ENCODE measurements at regions not wholly inside any gene's neighbourhood (a gene's known extent, or its start where the extent isn't known, plus 50 kb on each side); places are given as distances from the start of the nearest gene placed in this dataset.

DNA sequence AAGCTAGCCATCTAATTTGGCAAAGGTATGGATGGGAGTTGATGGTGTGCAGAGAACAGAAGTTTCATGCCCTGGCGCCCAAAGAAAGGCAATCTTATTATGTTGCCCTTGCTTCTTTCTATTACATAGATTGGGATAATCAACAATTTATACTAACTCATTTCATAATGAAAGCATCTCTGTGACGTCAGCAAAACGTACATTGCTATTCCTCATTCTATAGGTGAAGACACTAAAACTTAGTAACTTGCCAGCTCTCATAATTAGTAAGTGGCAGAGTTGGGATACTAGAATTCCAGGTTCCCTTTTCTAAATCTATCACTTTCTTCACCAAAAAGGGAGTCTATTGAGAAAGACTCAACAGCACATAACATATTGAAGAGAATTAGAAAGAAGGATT is 374.8 kb downstream of the NR2F1-AS1 start:
- TF ChIP-seq, protein P1, sequence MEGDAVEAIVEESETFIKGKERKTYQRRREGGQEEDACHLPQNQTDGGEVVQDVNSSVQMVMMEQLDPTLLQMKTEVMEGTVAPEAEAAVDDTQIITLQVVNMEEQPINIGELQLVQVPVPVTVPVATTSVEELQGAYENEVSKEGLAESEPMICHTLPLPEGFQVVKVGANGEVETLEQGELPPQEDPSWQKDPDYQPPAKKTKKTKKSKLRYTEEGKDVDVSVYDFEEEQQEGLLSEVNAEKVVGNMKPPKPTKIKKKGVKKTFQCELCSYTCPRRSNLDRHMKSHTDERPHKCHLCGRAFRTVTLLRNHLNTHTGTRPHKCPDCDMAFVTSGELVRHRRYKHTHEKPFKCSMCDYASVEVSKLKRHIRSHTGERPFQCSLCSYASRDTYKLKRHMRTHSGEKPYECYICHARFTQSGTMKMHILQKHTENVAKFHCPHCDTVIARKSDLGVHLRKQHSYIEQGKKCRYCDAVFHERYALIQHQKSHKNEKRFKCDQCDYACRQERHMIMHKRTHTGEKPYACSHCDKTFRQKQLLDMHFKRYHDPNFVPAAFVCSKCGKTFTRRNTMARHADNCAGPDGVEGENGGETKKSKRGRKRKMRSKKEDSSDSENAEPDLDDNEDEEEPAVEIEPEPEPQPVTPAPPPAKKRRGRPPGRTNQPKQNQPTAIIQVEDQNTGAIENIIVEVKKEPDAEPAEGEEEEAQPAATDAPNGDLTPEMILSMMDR (conservative IDR thresholded peaks at IDR 0.05), result no peak

DNA sequence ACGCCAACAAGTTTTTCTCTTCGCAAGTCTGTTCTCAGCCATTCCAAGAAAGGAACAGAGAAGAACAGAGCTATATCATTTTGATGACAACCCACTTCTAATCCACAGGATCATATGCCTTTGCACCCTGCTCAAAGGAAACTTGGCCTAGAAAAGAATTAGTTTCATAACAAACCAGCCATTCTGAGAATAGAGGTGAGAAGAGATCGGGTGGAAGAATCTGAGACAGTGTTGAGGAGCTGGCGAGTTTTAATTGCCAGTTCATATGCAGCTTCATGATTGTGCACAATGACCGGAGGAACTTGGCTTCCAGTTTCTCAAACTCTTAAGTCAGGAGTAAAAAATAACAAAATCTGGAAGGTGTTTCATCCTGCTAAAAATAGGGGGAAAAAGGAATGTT is 380.0 kb downstream of the NR2F1-AS1 start:
- TF ChIP-seq, protein P1 (conservative IDR thresholded peaks at IDR 0.05), result no peak
- H3K27ac ChIP-seq, result no peak overlapping the region

More for the DNA sequence above, 374.8 kb downstream of the NR2F1-AS1 start:
- H3K27ac ChIP-seq, result no peak overlapping the region

DNA sequence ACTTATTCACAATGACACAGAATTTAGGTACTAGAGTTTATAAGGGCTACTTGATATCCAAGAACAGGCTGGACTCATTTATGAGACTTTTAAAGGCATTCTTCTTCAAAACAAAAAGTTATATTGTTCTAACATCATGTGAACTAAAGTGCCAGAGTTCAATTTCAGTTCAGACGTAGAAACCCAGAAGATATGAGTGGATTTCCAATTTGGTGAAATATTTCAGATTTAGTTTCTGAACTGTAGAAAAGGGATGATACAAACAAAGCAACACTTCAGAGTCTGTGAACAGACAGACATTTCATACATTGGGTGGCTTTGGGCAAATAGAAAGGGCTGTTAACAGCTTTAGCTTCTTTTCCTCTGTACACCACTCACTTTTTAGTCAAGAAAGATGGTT is 384.0 kb downstream of the NR2F1-AS1 start:
- H3K27ac ChIP-seq, result no peak overlapping the region
- TF ChIP-seq, protein P1 (conservative IDR thresholded peaks at IDR 0.05), result no peak

DNA sequence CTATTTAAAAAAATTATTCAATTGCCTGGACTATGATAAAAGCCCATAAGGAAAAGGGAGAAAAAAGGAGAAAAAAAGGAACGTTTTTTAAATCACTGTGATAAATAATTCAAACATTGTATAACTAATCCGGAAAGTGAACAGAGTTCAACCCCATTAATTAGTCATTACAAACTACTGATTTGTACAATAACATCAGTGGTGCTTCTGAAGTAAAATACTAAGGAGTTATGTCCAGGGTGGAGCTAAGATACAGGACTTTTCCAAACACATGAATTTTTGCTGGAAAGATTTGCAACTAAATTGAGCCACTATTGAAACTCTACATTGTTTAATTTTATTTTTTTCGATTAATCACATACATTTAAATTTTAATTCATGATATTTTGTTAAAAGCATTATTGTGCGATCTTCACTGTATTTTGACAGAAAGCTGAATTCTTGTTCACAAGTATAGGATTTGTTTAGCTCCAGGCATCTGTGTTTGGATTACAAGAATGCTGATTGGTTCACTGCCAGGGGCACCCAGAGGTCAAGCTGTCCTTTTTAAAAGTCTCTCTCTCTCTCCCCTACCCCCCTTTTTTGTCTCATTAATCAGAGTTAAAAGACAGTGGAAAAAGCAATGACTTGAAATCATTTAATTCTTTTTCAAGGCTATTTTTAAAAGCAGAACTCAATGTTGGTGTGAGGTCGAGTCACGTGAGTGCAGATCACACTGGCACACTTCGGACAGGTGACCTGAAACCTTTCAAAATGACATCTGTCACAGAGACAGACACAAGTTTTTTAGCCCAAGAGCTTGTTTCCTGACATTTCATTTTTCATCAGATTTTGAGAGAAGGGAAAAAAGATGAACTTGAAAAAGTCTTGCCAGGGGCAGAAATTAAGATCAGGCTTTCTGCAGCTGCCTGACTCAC is 387.3 kb downstream of the NR2F1-AS1 start:
- TF ChIP-seq, protein P1 (conservative IDR thresholded peaks at IDR 0.05), result no peak
- no peak overlapping the region for H3K27ac ChIP-seq

DNA sequence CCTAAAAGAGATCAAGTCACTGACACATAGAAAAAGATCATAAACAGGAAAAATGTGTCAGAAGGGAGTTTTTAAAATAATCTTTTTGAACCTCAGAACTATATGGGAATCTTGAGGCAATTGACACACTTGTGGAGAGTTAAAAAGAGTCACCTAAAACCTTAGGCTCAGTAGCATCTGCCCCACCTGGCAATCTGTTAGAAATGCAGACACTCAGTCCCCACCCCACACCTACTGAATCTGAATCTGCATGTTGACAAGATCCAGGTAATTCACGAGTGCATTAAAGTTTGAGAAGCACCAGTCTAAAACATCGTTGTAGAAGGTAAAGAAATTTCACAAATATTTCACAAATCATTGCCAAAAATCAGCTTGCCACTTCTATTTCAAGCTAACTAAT is 388.3 kb downstream of the NR2F1-AS1 start:
- TF ChIP-seq, protein P1 (conservative IDR thresholded peaks at IDR 0.05), result no peak
- no peak overlapping the region for H3K27ac ChIP-seq

DNA sequence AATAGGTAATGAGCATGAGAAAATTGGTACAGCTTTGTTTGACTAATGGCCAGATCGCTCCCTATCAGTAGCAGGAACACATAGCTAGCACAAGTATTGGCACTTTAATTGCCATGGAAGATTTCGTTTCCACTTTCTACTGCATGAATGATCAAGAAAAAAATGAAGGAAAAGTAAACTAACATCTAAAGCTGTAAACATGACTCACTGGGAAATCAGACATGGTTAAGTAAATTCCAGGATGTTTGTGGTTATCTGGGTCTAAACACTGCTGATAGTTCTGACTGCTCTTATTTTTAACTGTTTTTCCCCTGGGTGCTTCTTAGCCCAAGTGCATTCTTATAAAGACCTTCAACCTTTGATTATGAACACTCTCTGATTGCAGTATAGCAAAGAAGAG is 388.9 kb downstream of the NR2F1-AS1 start:
- TF ChIP-seq, protein P1 (conservative IDR thresholded peaks at IDR 0.05), result no peak
- H3K27ac ChIP-seq, result no peak overlapping the region

DNA sequence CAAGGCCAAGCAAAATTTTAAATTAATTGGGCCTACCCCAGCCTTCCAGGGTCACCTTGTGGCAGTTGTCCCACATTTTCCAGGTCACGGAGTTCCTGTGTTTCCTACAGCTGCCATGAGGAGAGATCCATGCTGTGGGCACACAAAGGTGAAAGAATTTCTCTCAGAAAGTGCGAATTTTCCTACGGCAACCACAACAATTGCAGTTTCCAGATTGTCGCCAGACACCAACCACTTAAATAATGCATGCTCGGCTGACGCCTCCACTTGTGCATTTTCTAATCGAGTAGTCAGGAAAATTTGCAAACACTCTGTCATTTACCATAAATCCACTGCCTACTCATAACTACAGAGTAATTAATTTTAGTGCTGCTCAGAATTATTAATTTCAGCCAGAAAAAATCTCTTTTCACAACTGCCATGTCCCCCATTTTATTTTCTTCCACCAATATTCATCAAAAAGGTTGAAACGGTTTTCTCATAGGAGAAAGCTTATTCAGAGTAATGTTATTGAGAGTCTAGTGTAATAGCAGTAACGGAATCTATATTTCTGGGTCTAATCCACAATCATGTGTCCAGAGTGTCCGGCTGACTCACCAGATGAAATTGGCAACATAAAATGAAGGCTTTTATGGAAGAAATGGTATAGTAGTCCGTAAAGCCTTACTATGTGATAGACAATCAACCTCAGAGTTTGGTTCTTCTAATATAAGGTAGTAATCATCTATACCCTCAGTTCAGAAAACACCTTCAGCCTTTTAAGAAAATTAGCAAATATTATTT is 389.8 kb downstream of the NR2F1-AS1 start:
- TF ChIP-seq, protein P1 (conservative IDR thresholded peaks at IDR 0.05), result no peak
- no peak overlapping the region for H3K27ac ChIP-seq
